OCI-LY7 (cell line): ENCODE measurements at regions not wholly inside any gene's neighbourhood (a gene's known extent, or its start where the extent isn't known, plus 50 kb on each side); places are given as distances from the start of the nearest gene placed in this dataset.
"Not testable (repeated sequence)": the region's sequence is repeated elsewhere in the genome, so short reads cannot be mapped to it uniquely, and the experiment has no call there.

Experiments
- BruUV-seq: library from RNA; stranded (reverse); fragments of 400-500 nt; replicated peaks from 2 replicates; lab custom pipeline; 2021; lab: Mats Ljungman, UMichigan
- CTCF ChIA-PET: fragments of 300-600 bp; sonication (Branson Sonifier 250); formaldehyde crosslinking; loops from one replicate; lab custom pipeline; 2022; ENCODE audit warnings: antibody characterized with exemption; ENCODE audit not compliant: unreplicated experiment; lab: Charles Lee
- POLR2A ChIA-PET: fragments of 300-600 bp; sonication (Branson Sonifier 250); formaldehyde crosslinking; loops from one replicate; lab custom pipeline; 2022; ENCODE audit warnings: antibody characterized with exemption; lab: Charles Lee
- DNase-seq: peaks from one replicate; pipeline ENCODE4 v3.0.0-alpha.2; 2015; ENCODE audit warnings: low spot score
- H2AFZ ChIP-seq: fragments of 200-600 bp; sonication (generic), shearing (Covaris generic); 2 replicates; pipeline ENCODE4 v1.6.1; 2014; ENCODE audit warnings: mild to moderate bottlenecking, antibody characterized with exemption, low read length, moderate library complexity
- H3K27ac ChIP-seq: fragments of 200-600 bp; sonication (generic); 2 replicates; pipeline ENCODE4 v1.5.1; 2014; ENCODE audit warnings: mixed run types, low read depth, mild to moderate bottlenecking, moderate library complexity, low read length, inconsistent platforms; ENCODE audit not compliant: poor library complexity, severe bottlenecking
- H3K36me3 ChIP-seq: fragments of 200-600 bp; sonication (generic); 2 replicates; pipeline ENCODE4 v1.6.1; 2014; ENCODE audit warnings: mild to moderate bottlenecking, antibody characterized with exemption, low read length, moderate library complexity, mixed read lengths; ENCODE audit not compliant: insufficient read depth
- H3K4me1 ChIP-seq: fragments of 200-600 bp; sonication (generic); 2 replicates; pipeline ENCODE4 v1.5.1; 2014; ENCODE audit warnings: mild to moderate bottlenecking, low read length; ENCODE audit not compliant: insufficient read depth, poor library complexity, severe bottlenecking
- H3K4me2 ChIP-seq: fragments of 200-600 bp; sonication (generic); 2 replicates; pipeline ENCODE4 v1.6.1; 2014; ENCODE audit warnings: mild to moderate bottlenecking, low read length
- H3K4me3 ChIP-seq: fragments of 200-600 bp; sonication (generic); 2 replicates; pipeline ENCODE4 v1.5.1; 2014; ENCODE audit warnings: mild to moderate bottlenecking, low read depth, low read length; ENCODE audit not compliant: poor library complexity, severe bottlenecking
- H3K79me2 ChIP-seq: fragments of 200-600 bp; sonication (generic); 2 replicates; pipeline ENCODE4 v1.6.1; 2016; ENCODE audit warnings: low read depth, mild to moderate bottlenecking, low read length, moderate library complexity, mixed read lengths; ENCODE audit not compliant: insufficient read depth
- H3K9me2 ChIP-seq: fragments of 200-600 bp; sonication (generic); 2 replicates; pipeline ENCODE4 v1.6.1; 2016; ENCODE audit warnings: mild to moderate bottlenecking, low read length, mixed read lengths; ENCODE audit not compliant: insufficient read depth
- H3K9me3 ChIP-seq: fragments of 200-600 bp; sonication (generic); 2 replicates; pipeline ENCODE4 v1.6.1; 2014; ENCODE audit warnings: mild to moderate bottlenecking, mixed run types, low read length, mixed read lengths
- H4K20me1 ChIP-seq: fragments of 200-600 bp; sonication (generic); 2 replicates; pipeline ENCODE4 v1.6.1; 2014; ENCODE audit warnings: mild to moderate bottlenecking, antibody characterized with exemption, low read length, moderate library complexity, mixed read lengths; ENCODE audit not compliant: insufficient read depth
- CTCF ChIP-seq: fragments of 200-600 bp; sonication (generic); conservative IDR thresholded peaks from 2 replicates; pipeline ENCODE4 v1.5.1; 2014; ENCODE audit warnings: mild to moderate bottlenecking, antibody characterized with exemption, low read length, moderate library complexity, mixed read lengths
- EZH2phosphoT487 ChIP-seq: fragments of 200-600 bp; sonication (generic); IDR thresholded peaks from 2 replicates; pipeline ENCODE4 v1.6.1; 2018; ENCODE audit warnings: low read depth, borderline replicate concordance, mild to moderate bottlenecking, mixed run types, antibody characterized with exemption, low read length, moderate library complexity, mixed read lengths
- intact Hi-C: fragments of 100-400 bp; cut with micrococcal nuclease; formaldehyde crosslinking; loops from one replicate; pipeline ENCODE4 v1.10.0; 2022; ENCODE audit not compliant: unreplicated experiment

GRCh38 chr7:34581698-34582097 lies 76.3 kb upstream of the NPSR1 start:
- H3K4me1 ChIP-seq, H3K4me2 ChIP-seq, H3K4me3 ChIP-seq, CTCF ChIA-PET, H2AFZ ChIP-seq, BruUV-seq, H4K20me1 ChIP-seq, H3K36me3 ChIP-seq, H3K79me2 ChIP-seq, H3K27ac ChIP-seq, intact Hi-C loops, H3K9me2 ChIP-seq, H3K9me3 ChIP-seq, DNase-seq, POLR2A ChIA-PET: not testable (repeated sequence)

GRCh38 chr7:34584526-34584925 lies 73.5 kb upstream of the NPSR1 start:
- CTCF ChIA-PET: no interaction called here
- no peak overlapping the region for H2AFZ ChIP-seq

GRCh38 chr7:34596887-34597286 lies 61.1 kb upstream of the NPSR1 start:
- Histone ChIP-seq H3K27ac (no peak overlapping the region), H3K9me3 (no peaks in the 10 kb centered on the region), H3K4me1 (no peaks in the 10 kb centered on the region), H2AFZ (no peak overlapping the region), H3K4me2 (no peak overlapping the region), H3K4me3 (no peak overlapping the region), H4K20me1 (no peaks in the 10 kb centered on the region), H3K9me2 (no peaks in the 10 kb centered on the region), H3K79me2 (no peaks in the 10 kb centered on the region), H3K36me3 (no peaks in the 10 kb centered on the region)
- intact Hi-C loops: no loop called here
- TF ChIP-seq EZH2phosphoT487 (no peak), CTCF (peak; percentile 71)
- CTCF ChIA-PET: no interaction called here
- POLR2A ChIA-PET: no interaction called here
- no peak for DNase-seq
- BruUV-seq: no TSS peak

More at GRCh38 chr7:34584526-34584925, 73.5 kb upstream of the NPSR1 start:
- H3K36me3 ChIP-seq: no peaks in the 10 kb centered on the region
- H4K20me1 ChIP-seq: no peaks in the 10 kb centered on the region
- DNase-seq: no peak
- no peak for TF ChIP-seq CTCF
- no peak for TF ChIP-seq EZH2phosphoT487
- no peaks in the 10 kb centered on the region for H3K9me2 ChIP-seq
- H3K79me2 ChIP-seq: no peaks in the 10 kb centered on the region
- no peak overlapping the region for H3K4me2 ChIP-seq
- H3K27ac ChIP-seq: no peak overlapping the region
- POLR2A ChIA-PET: no interaction called here
- no peak overlapping the region for H3K4me3 ChIP-seq
- H3K9me3 ChIP-seq: no peaks in the 10 kb centered on the region
- BruUV-seq: no TSS peak
- H3K4me1 ChIP-seq: no peaks in the 10 kb centered on the region
- intact Hi-C loops: no loop called here
